Upper lobe of left lung (tissue), 4 donors: ENCODE measurements at regions not wholly inside any gene's neighbourhood (a gene's known extent, or its start where the extent isn't known, plus 50 kb on each side); places are given as distances from the start of the nearest gene placed in this dataset.

Experiments used
- EP300 ChIP-seq, 4 donors: sonication (generic); formaldehyde crosslinking; IDR thresholded peaks; one replicate each; pipeline ENCODE4 v1.5.1; 2017; ENCODE audit warnings: antibody characterized with exemption in 4 of 4, control low read depth in 2 of 4
- POLR2A ChIP-seq, 4 donors: fragments of 450-650 bp; IDR thresholded peaks; one replicate each; pipeline ENCODE4 v1.5.1; 2016 to 2017; ENCODE audit warnings: antibody characterized with exemption in 4 of 4, mild to moderate bottlenecking in 2 of 4
- TF ChIP-seq, protein P1 (sequence below), 6 experiments: fragments of 450-650 bp in 4 of 6; fragments of 200-600 bp in 2 of 6; sonication (generic) in 2 of 6; IDR thresholded peaks; one replicate each; pipeline ENCODE4 v1.5.1; 2016 to 2019; ENCODE audit warnings: antibody characterized with exemption in 6 of 6

DNA sequence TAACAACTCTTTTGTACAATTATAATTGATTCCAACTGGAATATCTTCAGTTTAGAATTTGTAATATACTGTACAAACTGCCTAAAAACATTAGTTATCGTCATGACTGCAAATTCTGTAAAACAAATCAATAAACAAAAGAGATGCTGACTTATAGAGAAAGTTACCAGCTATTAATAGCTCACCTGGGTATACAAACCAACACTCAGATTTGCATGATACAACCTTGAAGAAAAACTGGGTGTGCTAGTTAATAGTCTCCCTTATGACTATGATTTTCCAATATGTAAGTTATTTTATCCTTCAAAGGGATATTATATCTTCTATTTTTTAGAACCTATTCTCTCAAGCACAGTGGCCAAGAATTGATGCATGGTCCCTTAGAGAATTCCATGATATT is 698.5 kb downstream of the FRK start:
- TF ChIP-seq, protein P1, sequence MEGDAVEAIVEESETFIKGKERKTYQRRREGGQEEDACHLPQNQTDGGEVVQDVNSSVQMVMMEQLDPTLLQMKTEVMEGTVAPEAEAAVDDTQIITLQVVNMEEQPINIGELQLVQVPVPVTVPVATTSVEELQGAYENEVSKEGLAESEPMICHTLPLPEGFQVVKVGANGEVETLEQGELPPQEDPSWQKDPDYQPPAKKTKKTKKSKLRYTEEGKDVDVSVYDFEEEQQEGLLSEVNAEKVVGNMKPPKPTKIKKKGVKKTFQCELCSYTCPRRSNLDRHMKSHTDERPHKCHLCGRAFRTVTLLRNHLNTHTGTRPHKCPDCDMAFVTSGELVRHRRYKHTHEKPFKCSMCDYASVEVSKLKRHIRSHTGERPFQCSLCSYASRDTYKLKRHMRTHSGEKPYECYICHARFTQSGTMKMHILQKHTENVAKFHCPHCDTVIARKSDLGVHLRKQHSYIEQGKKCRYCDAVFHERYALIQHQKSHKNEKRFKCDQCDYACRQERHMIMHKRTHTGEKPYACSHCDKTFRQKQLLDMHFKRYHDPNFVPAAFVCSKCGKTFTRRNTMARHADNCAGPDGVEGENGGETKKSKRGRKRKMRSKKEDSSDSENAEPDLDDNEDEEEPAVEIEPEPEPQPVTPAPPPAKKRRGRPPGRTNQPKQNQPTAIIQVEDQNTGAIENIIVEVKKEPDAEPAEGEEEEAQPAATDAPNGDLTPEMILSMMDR (IDR thresholded peaks at IDR 0.05) = no peak
- no peak for TF ChIP-seq EP300 (IDR thresholded peaks at IDR 0.05)
- no peak for TF ChIP-seq POLR2A (IDR thresholded peaks at IDR 0.05)
